Daoy (cell line): ENCODE measurements at regions not wholly inside any gene's neighbourhood (a gene's known extent, or its start where the extent isn't known, plus 50 kb on each side); places are given as distances from the start of the nearest gene placed in this dataset.
"Not testable (repeated sequence)": the region's sequence is repeated elsewhere in the genome, so short reads cannot be mapped to it uniquely, and the experiment has no call there.

Experiments used
- DNase-seq: peaks from one replicate; pipeline ENCODE4 v3.0.0-alpha.2; 2015; ENCODE audit warnings: low read depth

DNA sequence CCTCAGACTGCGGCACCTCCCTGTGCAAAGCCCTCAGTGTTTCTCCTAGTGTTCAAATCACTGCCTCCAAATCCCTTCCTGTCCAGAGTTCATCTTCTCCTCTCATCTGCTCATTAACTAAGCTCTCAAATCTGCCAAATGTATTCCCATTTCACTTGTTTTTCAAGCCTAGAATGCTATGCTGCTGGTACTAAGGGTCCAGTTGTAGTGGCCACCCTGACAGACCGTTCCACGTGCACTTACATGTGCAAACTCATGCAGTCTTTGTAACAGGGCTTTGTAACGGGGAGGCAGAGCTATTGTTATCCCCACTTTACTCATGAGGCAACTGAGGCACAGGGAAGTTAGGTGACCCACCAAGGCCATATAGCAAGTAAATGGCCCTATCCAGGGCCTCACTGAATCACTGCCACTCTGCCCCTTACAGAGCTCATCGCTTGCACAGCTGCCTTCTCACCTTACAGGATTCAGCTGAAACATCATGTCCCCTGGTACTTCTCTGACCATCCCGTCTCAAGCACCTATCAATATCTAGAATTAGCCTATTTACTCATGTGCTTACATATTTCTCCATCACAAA lies 153.0 kb upstream of the PDE1C start:
- no peak for DNase-seq

DNA sequence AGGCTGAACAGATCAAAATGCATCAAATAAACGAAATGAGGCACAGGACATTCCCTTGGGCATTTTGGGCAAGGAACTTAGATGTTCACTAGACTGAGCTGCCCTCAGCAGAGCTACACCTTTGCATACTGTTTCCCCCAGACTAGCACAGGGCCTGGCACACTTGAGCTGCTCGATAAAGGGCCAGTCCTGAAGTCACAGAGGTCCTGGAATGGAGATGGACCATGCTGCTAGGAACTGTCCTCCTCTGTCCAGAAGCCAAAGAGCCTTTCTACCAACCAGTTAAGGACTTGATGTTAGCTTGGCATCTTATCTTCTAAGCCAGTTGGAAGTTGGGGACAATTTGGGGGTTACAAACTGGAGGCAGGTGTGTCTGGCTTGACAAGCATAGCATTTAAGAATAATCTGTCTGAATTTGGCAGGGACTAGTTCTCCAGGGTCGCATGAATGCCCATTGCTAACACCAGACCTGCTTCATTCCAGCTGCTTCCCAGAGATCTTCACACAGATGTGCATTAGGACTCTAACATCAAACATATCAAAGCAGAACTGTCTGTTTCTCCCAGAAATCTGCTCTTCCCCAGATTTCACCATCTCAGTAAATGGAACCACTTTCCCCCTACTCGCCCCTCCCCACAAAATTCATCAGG lies 152.2 kb upstream of the PDE1C start:
- no peak for DNase-seq

DNA sequence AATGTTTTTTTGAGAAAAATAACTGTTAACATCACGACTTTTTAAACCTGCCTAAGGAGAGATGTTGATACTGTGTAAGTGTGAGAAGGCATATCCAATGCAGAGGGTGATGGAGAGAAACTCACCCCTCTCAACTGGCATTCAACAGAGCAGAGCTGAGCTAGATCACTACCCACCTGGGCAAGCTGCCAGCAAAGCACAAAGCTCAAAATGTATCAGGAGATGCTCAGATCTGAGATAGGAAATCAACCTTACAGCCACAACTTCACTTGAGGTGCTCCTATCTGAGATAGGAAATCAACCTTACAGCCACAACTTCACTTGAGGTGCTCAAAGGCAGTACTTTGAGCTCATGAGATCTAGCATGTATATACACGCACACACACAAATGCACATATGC lies 151.5 kb upstream of the PDE1C start:
- DNase-seq: no peak

DNA sequence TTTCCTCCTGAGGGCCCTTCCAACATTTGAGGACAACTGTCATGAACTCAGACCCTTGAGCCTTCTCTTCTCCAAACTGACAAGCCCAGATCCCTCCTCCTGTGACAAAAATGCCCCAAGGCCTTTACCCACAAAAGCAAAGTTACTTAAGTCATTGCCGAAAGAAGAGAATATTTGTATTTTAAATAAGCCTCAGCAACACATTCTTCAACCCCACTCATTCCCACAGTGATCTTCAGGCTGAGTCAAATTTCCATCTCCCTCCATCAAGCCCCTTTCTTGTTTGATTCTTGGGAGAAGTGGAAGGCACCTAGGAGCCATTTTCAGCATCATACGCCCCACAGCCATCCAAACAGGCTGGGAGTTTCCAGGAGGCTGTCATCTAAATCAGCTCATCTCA lies 150.8 kb upstream of the PDE1C start:
- no peak for DNase-seq

DNA sequence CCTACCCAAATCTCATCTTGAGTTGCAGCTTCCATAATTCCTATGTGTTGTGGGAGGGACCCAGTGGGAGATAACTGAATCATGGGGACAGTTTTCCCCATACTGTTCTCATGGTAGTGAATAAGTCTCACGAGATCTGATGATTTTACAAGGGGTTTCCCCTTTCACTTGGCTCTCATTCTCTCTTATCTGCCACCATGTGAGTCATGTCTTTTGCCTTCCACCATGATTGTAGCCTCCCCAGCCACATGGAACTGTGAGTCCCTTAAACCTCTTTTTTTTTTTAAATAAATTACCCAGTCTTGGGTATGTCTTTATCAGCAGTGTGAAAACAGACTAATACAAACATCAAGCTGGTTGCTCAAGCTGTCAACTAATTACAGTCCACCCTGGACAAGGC lies 149.6 kb upstream of the PDE1C start:
- DNase-seq: peak; percentile 58

DNA sequence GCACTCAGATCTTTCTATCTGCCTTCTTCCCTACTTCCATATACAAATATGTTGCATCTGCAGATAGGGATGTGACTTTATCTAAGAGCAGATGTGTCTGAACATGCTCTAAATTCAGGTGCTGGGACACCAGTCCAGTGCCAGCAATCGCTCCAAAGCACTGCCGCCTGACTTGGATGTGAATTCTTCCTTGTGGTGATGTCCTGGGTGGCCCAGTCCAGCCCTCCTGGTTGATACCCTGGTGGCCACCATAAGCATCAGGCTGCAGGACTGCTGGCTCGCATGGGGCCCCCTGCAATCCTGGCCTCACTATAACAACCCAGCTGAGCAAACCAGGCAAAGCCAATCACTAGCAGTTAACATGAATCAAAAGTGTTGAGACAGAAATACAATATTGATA lies 149.2 kb upstream of the PDE1C start:
- no peak for DNase-seq

DNA sequence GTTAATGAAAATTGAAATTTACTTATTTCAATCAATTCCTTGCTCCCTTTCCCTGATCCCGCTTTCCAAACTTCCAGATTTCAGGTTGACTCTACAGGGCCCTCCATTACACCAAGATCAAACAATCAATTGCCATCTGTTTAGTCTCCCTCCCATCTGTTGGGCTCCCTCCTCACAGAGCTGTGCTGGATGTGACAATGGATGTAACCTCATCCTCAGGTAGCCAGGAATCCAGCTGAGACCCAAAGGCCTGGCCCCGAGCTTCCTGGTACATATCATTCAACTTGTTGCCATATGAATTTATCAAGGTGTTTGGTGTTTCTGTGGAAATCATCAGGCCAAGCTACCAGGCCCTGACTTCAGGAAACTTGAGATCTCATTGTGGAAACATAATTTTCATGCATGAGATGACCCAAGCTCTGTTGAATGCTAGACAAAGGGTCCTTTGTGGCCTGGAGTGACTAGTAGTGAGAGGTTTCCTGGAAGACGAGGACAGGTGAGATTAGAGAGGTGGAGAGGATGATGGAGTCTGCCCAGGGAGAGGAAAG lies 148.6 kb upstream of the PDE1C start:
- no peak for DNase-seq

DNA sequence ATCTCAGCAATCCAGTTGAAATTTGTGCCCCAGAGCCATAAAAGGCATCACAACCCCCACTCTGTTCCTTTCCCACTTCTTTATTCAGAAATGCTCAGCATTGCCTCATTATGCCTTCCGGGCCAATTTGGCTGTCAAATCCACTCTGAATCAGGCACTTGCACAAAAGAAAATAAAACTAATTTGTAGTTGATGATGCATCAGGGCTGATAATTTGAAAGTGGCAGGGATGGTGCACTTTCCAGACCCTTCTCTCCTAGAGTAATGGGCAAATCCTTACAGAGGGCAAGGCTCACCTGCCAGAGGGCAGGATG lies 147.9 kb upstream of the PDE1C start:
- DNase-seq: no peak

DNA sequence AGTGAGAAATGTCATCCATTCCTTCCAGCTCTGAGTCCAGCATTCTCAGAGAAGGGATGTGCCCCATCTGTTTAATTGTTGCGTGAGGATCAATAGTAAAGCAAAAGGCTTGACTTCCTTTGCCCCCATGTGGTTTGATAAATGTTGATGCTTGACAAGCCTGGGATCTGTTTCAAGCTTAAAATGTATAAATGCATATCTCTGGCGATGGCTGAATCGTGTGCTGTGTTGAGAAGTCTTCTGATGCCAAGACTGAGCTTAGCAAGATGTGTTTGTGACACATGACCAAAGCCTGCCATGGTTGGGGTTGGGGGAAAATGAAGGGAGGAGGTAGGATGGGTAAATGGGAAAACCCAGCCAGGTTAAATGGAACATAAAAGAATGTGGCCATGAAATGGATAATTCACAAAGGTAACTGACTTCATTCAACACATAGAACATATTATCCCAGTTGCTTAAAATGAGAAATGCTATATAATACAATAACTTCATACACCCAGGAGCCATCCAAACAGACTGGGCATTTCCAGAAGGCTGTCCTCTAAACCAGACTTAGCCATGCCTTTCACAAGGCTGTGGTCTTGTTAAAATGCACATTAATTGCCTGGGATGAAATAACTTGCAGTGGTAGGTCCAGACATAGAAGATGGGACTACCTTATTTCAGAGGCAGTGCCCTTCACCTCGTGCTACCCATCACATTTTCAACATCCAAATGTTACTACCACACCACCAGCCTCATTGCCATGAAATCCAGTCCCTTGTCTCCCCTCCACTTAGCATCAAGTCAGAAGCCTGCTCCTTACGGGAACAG lies 147.3 kb upstream of the PDE1C start:
- no peak for DNase-seq

DNA sequence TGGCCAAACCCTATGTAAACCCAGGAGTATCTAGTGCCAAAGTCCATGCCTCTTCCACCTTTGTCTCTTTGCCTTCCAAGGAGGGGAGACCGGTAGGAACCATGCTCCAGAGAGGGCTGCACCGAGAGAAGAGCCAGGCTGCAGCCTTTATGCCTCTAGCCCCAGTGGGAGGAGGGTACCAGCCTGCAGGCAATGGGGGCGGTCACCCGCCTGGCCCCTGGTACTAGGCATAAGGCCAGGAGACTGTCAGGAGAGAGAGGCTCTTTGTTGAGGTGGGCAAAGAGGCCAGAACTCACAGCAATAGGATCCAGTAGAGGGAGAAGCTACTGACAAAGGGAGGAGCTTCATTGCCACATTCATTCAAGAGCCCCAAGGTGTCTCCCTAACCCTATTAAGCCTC lies 146.6 kb upstream of the PDE1C start:
- no peak for DNase-seq

DNA sequence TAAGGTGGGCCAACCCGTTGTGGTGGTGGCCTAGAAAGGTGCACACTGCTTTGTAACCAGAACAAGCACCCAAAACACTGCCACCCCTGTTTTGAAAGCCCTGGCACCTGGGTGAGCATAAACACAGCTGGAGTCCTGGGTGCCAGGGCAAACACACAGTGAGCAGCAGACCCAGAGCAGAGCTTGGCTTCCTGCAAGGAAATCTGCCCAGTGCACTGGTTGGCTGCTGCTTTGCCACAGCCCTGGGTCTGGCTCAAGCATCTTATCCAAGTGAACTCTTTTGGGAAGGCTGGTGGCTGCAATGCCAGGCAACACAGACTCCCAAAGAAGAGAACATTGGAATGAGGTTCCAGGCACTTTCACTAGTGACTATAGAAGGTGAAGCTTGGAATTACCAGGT lies 145.5 kb upstream of the PDE1C start:
- DNase-seq: no peak

DNA sequence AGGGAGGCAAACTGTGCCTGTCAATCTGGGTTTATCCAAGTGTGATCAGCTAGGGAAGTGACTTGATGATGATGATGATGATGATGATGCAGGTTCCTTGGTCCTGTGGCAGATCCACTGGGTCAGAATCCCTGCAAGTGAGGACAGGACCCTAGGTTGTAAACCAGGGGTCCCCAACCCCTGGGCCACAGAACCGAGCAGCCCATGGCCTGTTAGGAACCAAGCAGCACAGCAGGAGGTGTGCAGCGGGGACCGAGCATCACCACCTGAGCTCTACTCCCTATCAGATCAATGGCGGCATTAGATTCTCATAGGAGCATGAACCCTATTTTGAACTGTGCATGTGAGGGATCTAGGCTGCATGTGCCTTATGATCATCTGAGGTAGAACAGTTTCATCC lies 144.7 kb upstream of the PDE1C start:
- DNase-seq: no peak

DNA sequence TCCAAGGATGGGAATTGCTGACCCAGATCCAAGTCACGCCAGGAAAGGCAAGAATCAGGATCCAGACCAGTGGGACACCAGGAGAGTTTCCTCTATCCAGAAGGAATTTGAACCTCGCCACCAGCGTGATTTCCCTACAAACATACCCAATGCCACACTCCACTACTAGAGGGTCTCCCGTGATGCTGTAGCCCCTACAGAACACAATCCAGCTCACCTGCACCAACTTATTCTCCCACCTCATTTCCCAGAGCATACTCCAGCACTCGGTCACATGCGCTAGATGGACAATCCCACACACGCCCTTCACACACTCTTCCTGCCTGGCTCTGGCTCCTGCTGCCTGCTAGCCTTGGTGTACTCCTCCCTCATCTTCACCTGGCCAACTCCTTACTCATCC lies 142.1 kb upstream of the PDE1C start:
- DNase-seq: no peak

DNA sequence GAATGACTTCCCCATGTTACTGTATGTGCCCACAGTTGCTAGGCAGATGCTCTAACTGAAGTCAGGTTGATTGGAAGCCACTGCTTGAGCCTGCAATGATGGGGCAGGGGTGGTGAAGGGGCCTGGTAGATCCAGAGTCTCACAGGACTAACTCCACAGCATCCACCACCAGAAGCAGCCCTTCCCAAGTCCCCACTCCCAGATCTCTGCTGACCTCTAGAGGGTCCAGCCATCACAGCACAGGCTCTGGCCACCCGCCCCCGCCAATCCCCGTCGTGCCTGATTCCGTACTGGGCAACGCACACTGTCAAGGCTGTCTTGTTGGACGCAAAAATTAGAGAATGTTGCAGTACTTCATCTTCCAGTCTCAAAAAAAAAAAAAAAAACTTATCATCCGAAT lies 136.8 kb upstream of the PDE1C start:
- DNase-seq: peak; percentile 69

DNA sequence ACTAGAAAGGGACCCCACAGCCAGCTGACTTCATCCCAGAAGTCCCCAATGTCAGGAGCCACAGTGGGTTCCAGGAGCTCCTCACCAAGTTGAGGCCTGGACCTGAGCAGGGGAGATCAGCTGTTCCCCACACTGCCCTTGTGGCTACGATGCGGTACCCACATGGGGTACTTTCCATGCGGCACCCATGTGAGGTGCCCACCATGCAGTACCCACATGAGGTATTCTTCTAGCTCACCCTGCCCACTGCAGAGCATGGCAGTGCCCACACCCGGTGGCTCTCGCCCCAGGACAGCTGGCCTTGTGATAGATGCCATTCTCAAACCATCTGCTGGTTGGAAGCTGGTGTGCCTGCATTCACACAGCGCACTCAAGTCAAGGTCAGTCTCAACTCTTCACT lies 136.3 kb upstream of the PDE1C start:
- no peak for DNase-seq

DNA sequence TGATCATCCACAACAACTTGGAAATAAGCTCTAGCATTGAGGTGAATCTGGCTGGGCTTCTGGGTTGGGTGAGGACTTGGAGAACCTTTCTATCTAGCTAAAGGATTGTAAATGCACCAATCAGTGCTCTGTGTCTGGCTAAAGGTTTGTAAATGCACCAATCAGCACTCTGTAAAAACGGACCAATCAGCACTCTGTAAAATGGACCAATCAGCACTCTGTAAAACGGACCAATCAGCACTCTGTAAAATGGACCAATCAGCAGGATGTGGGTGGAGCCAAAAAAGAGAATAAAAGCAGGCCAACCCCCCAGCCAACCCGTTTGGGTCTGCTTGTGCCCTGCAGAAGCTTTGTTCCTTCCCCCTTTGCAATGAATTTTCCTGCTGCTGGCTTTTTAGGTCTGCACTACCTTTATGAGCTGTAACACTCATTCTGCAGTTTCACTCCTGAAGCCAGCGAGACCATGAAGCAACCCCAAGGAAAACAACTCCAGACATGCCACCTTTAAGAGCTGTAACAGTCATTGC lies 135.2 kb upstream of the PDE1C start:
- not testable (repeated sequence) for DNase-seq

DNA sequence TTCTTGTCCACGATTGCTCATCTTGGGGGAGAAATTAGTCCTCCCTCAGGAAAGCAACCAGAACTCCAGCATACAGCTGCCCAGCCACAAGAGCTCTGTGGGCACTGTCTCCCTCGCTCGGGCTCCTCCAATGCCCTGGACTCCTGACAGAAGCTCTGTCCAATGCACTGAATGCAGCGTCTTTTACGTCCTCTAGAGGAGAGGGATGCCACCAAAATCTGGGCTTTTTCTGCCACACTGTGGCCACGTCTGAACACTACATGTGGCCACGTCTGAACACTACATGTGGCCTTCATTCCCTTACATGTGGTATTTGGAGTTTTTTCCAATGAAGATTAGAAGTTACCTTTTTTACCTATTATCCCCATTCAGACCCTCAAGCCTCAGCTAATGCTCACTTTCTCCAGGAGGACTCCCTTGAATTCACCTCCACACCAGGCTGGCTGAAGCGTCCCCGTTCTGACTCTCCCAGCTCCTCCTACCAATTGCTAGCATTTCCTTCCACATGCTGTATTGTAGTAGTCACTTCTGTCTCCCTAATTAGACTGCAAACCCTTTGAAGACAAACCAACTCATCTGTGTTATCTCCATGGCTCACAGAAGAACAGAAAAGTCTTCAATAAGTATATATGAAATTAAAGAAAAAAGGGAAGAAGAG lies 134.3 kb upstream of the PDE1C start:
- DNase-seq: peak; percentile 93

DNA sequence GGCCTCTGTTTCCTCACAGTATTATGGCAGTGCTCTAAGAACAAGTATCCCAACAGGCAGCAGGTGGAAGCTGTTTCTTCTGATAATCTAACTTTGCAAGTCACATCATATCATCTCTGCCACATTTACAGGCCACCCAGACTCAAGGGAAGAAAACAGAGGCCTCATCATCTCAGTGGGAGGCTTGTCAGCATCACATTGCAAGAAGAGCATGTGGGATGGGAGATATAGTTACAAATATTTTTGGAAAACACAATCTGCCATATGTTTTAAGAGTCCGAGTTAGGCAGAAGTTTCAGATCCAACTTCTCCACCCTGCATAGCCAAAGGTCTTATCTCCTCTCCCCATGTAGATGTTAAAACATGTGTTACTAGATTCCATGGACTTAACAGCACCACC lies 130.4 kb upstream of the PDE1C start:
- DNase-seq: no peak

DNA sequence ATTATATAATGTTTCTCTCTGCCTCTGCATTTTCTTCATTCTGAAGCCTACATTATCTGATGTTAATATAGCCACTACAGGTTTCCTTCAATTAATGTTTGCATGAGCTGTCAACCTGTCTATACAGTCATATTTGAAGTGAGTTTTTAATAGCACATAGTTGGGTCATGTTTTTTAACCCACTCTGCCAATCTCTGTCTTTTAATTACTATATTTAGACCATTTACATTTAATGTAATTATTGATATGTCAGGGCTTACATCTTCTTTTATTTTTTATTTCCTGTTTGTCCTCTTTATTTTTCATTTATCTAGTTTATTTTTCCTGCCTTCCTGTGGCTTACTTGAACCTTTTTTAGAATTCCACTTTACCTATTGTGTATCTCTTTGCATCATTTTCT lies 124.3 kb upstream of the PDE1C start:
- no peak for DNase-seq

DNA sequence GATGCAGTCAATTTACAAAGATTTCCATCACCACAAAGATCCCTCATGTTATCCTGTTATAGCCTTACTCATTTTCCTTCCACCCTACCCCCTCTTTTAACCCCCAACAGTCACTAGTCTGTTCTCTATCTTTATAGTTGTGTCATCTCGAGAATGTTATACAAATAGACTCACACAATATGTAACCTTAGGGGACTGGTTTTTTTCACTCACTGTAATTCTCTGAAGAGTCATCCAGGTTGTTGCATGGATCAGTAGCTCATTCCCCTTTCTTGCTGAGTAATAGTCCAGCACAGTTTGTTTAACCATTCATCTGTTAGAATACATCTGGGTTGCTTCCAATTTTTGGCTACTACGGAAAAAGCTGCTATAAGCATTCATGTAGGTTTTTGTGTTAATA lies 121.1 kb upstream of the PDE1C start:
- DNase-seq: no peak

DNA sequence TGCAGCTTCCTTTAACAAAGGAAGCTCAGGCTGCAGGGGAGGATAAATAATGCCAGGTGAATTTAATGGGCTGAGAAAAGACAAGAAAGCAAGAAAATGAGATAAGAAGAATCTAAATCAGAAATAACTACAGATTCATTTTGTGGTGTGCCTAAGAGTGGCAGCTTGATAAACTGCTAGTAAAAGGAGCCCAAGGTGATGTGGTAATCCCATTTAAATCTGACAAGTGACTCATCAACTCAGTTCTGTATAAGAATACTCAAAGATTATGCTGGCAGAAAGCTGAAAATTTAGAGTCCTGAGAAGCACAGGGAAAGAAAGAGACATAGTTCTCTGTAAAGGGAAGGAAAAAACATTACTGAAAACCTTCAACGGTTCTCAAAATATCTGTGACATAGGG lies 109.4 kb upstream of the PDE1C start:
- no peak for DNase-seq

DNA sequence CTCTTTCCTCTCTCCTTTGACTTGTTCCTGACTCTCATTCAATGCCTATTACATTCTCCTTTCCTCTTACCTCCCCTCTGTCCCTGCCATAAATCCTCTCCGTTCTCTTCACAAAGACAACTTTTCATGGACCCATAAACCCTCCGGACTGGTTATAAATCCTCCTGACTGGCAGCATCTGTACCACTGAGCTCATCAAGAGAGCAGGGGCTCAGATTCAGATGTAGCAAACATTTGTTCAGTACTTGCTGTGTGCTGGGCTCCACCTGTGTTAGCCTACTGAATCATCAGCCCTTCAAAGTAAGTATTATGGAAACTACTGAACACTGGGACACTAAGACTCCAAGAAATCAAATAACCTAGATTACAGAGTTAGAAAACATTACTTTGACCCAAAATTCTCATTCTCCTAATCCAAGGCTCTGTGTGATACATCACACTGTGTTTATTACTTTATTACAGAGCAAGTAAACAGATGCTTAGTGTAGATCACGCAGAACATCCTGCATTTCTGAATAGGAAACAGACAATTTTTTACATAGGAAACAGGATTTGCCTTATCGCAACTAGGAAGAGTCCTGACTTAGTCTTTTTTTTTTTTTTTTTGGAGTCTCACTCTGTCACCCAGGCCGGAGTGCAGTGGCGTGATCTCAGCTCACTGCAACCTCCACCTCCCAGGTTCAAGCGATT lies 108.6 kb upstream of the PDE1C start:
- no peak for DNase-seq
